BLaER1 (cell line): ENCODE measurements at regions not wholly inside any gene's neighbourhood (a gene's known extent, or its start where the extent isn't known, plus 50 kb on each side); places are given as distances from the start of the nearest gene placed in this dataset.
"Not testable (repeated sequence)": the region's sequence is repeated elsewhere in the genome, so short reads cannot be mapped to it uniquely, and the experiment has no call there.

Experiments
- H3K27ac ChIP-seq: shearing (Covaris generic); formaldehyde crosslinking; 2 replicates; pipeline ENCODE4 v1.8.1; 2022
- H3K27me3 ChIP-seq: shearing (Covaris generic); formaldehyde crosslinking; 2 replicates; pipeline ENCODE4 v1.8.1; 2022
- H3K36me3 ChIP-seq: shearing (Covaris generic); formaldehyde crosslinking; 2 replicates; pipeline ENCODE4 v1.8.1; 2022
- H3K4me1 ChIP-seq: shearing (Covaris generic); formaldehyde crosslinking; 2 replicates; pipeline ENCODE4 v1.8.1; 2022
- H3K4me2 ChIP-seq: shearing (Covaris generic); formaldehyde crosslinking; 2 replicates; pipeline ENCODE4 v1.8.1; 2022
- H3K4me3 ChIP-seq: shearing (Covaris generic); formaldehyde crosslinking; 2 replicates; pipeline ENCODE4 v1.8.1; 2022
- H3K9ac ChIP-seq: shearing (Covaris generic); formaldehyde crosslinking; 2 replicates; pipeline ENCODE4 v1.8.1; 2022
- H3K9me3 ChIP-seq: shearing (Covaris generic); formaldehyde crosslinking; 2 replicates; pipeline ENCODE4 v1.8.1; 2022
- H4K20me1 ChIP-seq: shearing (Covaris generic); formaldehyde crosslinking; 2 replicates; pipeline ENCODE4 v1.8.1; 2022
- Cebpa-rat ChIP-seq: shearing (Covaris generic); IDR thresholded peaks from 2 replicates; pipeline ENCODE4 v1.8.1; 2022

DNA sequence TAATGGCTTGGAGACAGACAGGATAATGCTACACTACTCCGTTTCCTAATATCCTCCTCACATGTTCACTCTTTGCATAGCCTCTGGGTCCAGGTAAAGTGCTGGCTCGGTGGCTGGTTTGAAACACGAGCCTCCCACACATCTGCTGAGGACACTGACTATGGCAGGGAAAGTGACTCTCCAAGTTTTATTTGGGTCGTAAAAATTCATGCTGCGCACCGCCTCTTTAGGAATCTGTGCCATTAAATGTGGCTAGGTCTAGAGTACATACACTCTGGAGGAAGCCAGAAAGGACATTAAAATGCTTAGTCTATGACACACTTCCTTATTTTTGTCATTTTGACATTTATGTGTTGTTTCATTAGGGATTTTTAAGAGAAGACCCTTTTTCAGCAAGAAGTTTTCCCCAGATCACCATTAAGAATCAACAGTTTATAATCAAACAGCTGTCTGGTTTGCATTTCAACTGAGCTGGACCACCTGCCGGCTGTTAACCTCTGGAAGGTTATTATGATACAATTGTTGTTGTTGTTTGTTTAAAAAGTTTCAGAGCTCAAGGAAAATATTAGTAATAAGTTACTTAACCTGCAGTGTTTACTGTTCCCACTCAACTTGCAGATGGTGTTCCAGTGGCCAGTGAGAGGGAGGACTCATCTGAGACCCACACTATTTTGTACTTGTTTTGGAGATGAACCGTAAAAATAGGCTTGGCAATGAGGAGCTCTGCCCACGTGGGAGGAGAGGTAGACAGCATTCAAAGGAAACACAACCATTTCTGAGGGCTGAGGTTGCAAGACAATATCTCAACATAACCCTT, 443.3 kb upstream of the MEIS1 start:
- Histone ChIP-seq H3K4me1 (no peaks in the 10 kb centered on the region), H3K4me3 (no peak overlapping the region), H3K4me2 (no peak overlapping the region), H3K9ac (no peak overlapping the region), H3K27ac (no peak overlapping the region), H4K20me1 (no peaks in the 10 kb centered on the region), H3K9me3 (peaks cover 13% of the 10 kb centered on the region), H3K36me3 (no peaks in the 10 kb centered on the region), H3K27me3 (no peaks in the 10 kb centered on the region; the same call in 1 of the 2 replicates)
- no peak for TF ChIP-seq Cebpa-rat

- TF ChIP-seq Cebpa-rat = no peak
- H3K9ac ChIP-seq = no peak overlapping the region
- no peak overlapping the region for H3K4me2 ChIP-seq
These were observed 448.9 kb upstream of the MEIS1 start for GRCh38 chr2:65985986-65986385.

DNA sequence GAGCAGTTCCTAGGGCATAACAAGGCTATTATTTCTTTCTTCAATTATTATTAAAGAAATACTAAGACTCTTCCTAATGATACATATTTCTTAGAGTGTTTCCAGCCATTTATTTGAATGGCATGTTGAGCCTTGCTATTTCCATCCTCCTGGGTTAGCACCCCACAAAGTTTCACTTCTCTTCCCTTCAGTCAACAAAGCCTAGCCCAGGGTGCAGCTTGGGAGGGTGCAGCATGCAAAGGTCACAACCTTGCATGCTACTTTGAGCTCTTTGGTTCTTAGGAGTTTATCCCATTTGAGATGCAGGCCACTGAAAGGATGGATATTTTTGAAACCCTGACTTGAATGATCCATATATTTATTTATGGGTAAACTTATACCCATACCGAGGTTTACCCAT, 454.4 kb upstream of the MEIS1 start:
- H3K27me3 ChIP-seq = no peaks in the 10 kb centered on the region
- H3K9ac ChIP-seq = no peak overlapping the region
- no peaks in the 10 kb centered on the region for H4K20me1 ChIP-seq
- H3K27ac ChIP-seq = no peak overlapping the region
- peaks cover 6% of the 10 kb centered on the region for H3K9me3 ChIP-seq
- no peaks in the 10 kb centered on the region for H3K36me3 ChIP-seq
- TF ChIP-seq Cebpa-rat = no peak
- H3K4me3 ChIP-seq = no peak overlapping the region
- no peak overlapping the region for H3K4me2 ChIP-seq
- H3K4me1 ChIP-seq = no peaks in the 10 kb centered on the region

More at GRCh38 chr2:65985986-65986385, 448.9 kb upstream of the MEIS1 start:
- H3K9me3 ChIP-seq = peaks cover 13% of the 10 kb centered on the region
- no peaks in the 10 kb centered on the region for H3K27me3 ChIP-seq
- H3K36me3 ChIP-seq = no peaks in the 10 kb centered on the region
- H4K20me1 ChIP-seq = no peaks in the 10 kb centered on the region
- no peak overlapping the region for H3K4me3 ChIP-seq
- no peak overlapping the region for H3K27ac ChIP-seq
- no peaks in the 10 kb centered on the region for H3K4me1 ChIP-seq

DNA sequence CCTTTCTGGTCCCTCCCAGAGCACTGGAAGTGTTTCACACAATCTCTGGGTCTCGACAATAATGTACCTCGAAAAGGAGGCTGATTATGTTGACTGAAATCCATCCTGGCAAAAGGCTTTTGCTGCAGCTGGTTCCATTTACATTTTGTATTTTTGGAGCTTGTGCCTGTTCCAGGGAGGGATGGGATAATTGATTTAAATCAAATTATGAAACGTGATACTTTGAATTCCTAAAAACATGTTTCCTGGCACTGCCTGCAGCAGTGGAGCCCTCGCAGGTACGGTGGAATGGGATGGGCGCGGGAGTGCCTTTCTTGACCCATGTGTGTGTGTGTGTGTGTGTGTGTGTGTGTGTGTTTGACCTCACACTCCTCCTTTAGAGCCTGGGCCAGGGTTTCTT, 455.5 kb upstream of the MEIS1 start:
- Histone ChIP-seq H3K27me3 (no peaks in the 10 kb centered on the region), H3K9ac (no peak overlapping the region), H4K20me1 (no peaks in the 10 kb centered on the region), H3K36me3 (no peaks in the 10 kb centered on the region), H3K27ac (no peak overlapping the region), H3K4me1 (no peaks in the 10 kb centered on the region), H3K9me3 (peaks cover 6% of the 10 kb centered on the region), H3K4me2 (no peak overlapping the region), H3K4me3 (no peak overlapping the region)
- no peak for TF ChIP-seq Cebpa-rat

DNA sequence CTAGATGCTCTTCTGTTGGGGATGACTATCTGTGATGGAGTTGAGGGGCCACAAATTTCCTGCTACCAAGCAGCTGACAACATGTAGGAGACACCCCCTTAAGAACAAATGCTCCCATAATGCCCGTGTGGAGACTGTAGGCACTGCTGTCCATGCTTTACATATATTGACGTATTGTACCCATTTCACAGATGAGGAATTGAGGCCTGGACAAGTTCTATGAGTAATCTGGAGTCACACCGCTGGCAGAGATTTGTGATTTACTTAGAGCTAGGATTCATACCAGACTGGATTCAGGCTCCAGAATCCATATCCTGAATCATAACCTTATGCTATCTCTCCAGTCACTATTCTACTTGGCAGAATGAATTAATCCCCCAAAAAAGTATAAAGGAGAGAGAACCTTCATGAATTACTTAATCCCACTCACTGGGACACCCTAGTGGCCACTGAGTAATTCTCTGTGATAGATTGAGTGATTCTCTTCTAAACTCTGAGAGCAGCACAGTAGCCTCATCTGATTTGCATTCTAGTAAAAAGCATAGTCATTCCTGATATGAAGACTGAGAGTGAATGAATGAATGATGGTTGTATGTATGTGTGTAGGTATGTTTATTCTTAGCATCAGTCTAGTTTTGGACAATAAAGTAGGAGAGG, 460.7 kb upstream of the MEIS1 start:
- H3K27ac ChIP-seq = no peak overlapping the region
- H3K4me2 ChIP-seq = no peak overlapping the region
- H3K4me1 ChIP-seq = no peaks in the 10 kb centered on the region
- TF ChIP-seq Cebpa-rat = no peak
- no peak overlapping the region for H3K9ac ChIP-seq
- no peak overlapping the region for H3K4me3 ChIP-seq
- no peaks in the 10 kb centered on the region for H3K36me3 ChIP-seq
- peaks cover 6% of the 10 kb centered on the region for H3K9me3 ChIP-seq
- no peaks in the 10 kb centered on the region for H3K27me3 ChIP-seq
- no peaks in the 10 kb centered on the region for H4K20me1 ChIP-seq

- no peaks in the 10 kb centered on the region for H3K36me3 ChIP-seq
- H3K4me1 ChIP-seq = no peaks in the 10 kb centered on the region
- no peak overlapping the region for H3K4me2 ChIP-seq
- TF ChIP-seq Cebpa-rat = no peak
- H3K27ac ChIP-seq = no peak overlapping the region
- no peaks in the 10 kb centered on the region for H3K9me3 ChIP-seq
- no peaks in the 10 kb centered on the region for H3K27me3 ChIP-seq
- no peaks in the 10 kb centered on the region for H4K20me1 ChIP-seq
- H3K4me3 ChIP-seq = no peak overlapping the region
- H3K9ac ChIP-seq = no peak overlapping the region
These were observed 465.8 kb upstream of the MEIS1 start for GRCh38 chr2:65969161-65969560.

GRCh38 chr2:65963303-65963702, 471.6 kb upstream of the MEIS1 start:
- not testable (repeated sequence) for H4K20me1 ChIP-seq, H3K4me1 ChIP-seq, H3K36me3 ChIP-seq, H3K27me3 ChIP-seq, H3K9me3 ChIP-seq, H3K4me2 ChIP-seq, H3K27ac ChIP-seq, H3K4me3 ChIP-seq, H3K9ac ChIP-seq

DNA sequence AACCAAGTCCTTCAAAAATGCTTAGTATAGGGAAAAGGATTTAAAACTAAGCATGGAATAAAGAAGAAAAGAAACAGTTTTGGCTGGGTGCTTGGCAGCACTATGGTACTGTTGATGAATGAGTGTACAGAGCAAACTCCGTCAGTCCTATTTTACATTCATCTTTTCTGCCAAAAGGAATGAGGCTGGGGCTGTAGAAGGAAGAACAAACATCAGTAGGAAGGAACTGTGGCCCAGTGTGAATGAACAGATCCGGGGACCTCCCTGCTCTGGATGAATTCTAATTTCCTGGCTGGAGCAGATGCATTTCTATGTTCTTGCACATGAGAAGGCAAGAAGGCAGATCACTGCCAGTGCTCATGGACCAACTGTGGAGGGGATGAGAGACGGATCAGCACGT, 474.0 kb upstream of the MEIS1 start:
- Histone ChIP-seq H3K4me1 (no peaks in the 10 kb centered on the region), H3K36me3 (no peaks in the 10 kb centered on the region), H3K4me2 (no peak overlapping the region), H4K20me1 (no peaks in the 10 kb centered on the region), H3K9me3 (no peaks in the 10 kb centered on the region; the same call in 1 of the 2 replicates), H3K4me3 (no peak overlapping the region), H3K27me3 (no peaks in the 10 kb centered on the region), H3K27ac (no peak overlapping the region), H3K9ac (no peak overlapping the region)
- TF ChIP-seq Cebpa-rat = no peak

DNA sequence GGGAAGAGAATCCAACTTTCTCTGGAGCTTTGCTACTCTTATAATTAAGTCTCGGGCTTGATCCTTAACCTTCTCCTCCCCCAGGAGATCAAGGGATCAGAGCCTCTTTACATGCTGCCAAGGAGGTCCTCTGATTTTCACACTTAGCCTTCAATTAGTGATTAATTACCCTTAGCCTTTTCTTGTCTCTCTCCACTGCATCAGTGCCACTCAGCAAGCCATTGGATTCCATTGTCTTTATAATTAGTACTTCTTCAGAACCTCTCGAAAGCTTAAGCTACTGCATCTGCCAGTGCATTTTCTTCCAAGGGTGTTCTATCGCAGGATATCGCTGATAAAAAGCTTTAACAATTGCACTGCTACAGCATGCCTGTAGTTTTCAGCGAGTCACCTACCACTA, 477.0 kb upstream of the MEIS1 start:
- H3K27me3 ChIP-seq = no peaks in the 10 kb centered on the region
- H4K20me1 ChIP-seq = no peaks in the 10 kb centered on the region
- H3K4me2 ChIP-seq = no peak overlapping the region
- H3K4me3 ChIP-seq = no peak overlapping the region
- TF ChIP-seq Cebpa-rat = no peak
- no peak overlapping the region for H3K27ac ChIP-seq
- no peaks in the 10 kb centered on the region for H3K4me1 ChIP-seq
- no peaks in the 10 kb centered on the region; the same call in 1 of the 2 replicates for H3K9me3 ChIP-seq
- H3K9ac ChIP-seq = no peak overlapping the region
- H3K36me3 ChIP-seq = no peaks in the 10 kb centered on the region

GRCh38 chr2:65957454-65957853, 477.5 kb upstream of the MEIS1 start:
- Histone ChIP-seq H3K4me2 (no peak overlapping the region), H3K27ac (no peak overlapping the region), H3K4me1 (no peaks in the 10 kb centered on the region), H3K36me3 (no peaks in the 10 kb centered on the region), H3K9ac (no peak overlapping the region), H3K27me3 (no peaks in the 10 kb centered on the region), H3K9me3 (no peaks in the 10 kb centered on the region; the same call in 1 of the 2 replicates), H4K20me1 (no peaks in the 10 kb centered on the region), H3K4me3 (no peak overlapping the region)
- no peak for TF ChIP-seq Cebpa-rat
